AG09319 (cell line): ENCODE measurements at regions not wholly inside any gene's neighbourhood (a gene's known extent, or its start where the extent isn't known, plus 50 kb on each side); places are given as distances from the start of the nearest gene placed in this dataset.
"Not testable (repeated sequence)": the region's sequence is repeated elsewhere in the genome, so short reads cannot be mapped to it uniquely, and the experiment has no call there.

Source experiments
- DNase-seq: peaks from one replicate; pipeline ENCODE4 v3.0.0-alpha.2; 2010; ENCODE audit warnings: low read depth; ENCODE audit errors: extremely low read depth
- TF ChIP-seq, protein P1 (sequence below): IDR thresholded peaks from 2 replicates; pipeline ENCODE4 v1.5.1; 2011; ENCODE audit warnings: low read depth, mild to moderate bottlenecking, inconsistent platforms, low read length, moderate library complexity

DNA sequence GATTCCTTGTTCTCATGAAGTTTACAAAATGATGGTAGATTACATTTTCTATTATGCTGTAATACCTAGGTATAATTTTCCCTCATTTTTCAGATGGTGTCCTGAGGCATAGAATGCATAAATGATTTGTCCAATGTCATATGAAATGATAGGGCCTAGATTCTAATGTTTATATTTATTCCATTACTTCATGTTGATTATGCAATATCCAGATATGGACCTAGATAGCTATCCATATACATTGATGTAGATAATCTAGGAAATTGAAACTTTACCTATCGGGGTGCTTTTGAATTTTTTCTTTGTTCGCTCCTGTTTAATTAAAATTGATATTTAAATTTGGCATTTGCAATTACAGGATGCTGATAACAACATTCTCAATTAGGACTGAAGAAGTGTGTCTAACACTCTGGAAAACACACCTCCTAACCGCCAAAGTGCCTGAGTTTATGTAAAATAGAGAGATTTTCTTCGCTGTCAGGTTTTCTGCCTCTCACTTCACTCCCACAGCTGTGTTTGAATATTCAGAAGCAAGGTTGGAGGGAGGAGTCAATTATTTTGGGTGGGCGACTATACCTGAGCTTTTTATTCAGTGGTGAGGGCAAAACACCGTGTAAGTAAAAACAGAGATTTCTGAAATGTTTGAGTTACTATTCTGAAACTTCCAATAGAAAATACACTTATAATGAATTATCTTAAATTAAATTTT, 164.4 kb upstream of the ATP2B1 start:
- TF ChIP-seq, protein P1, sequence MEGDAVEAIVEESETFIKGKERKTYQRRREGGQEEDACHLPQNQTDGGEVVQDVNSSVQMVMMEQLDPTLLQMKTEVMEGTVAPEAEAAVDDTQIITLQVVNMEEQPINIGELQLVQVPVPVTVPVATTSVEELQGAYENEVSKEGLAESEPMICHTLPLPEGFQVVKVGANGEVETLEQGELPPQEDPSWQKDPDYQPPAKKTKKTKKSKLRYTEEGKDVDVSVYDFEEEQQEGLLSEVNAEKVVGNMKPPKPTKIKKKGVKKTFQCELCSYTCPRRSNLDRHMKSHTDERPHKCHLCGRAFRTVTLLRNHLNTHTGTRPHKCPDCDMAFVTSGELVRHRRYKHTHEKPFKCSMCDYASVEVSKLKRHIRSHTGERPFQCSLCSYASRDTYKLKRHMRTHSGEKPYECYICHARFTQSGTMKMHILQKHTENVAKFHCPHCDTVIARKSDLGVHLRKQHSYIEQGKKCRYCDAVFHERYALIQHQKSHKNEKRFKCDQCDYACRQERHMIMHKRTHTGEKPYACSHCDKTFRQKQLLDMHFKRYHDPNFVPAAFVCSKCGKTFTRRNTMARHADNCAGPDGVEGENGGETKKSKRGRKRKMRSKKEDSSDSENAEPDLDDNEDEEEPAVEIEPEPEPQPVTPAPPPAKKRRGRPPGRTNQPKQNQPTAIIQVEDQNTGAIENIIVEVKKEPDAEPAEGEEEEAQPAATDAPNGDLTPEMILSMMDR = no peak
- no peak for DNase-seq

GRCh38 chr12:89870413-89871184, 162.0 kb upstream of the ATP2B1 start:
- TF ChIP-seq, protein P1 = no peak
- DNase-seq = no peak

DNA sequence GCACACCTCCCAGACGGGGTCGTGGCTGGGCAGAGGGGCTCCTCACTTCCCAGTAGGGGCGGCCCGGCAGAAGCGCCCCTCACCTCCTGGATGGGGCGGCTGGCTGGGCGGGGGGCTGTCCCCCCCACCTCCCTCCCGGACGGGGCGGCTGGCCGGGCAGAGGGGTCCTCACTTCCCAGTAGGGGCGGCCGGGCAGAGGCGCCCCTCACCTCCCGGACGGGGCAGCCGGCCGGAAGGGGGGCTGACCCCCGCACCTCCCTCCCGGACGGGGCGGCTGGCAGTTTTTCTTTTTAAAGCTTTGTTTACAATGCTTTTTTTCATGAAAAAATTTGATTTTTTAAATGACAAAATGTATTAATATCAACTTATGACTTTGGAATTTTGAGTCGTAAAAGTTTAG, 159.0 kb upstream of the ATP2B1 start:
- not testable (repeated sequence) for DNase-seq

DNA sequence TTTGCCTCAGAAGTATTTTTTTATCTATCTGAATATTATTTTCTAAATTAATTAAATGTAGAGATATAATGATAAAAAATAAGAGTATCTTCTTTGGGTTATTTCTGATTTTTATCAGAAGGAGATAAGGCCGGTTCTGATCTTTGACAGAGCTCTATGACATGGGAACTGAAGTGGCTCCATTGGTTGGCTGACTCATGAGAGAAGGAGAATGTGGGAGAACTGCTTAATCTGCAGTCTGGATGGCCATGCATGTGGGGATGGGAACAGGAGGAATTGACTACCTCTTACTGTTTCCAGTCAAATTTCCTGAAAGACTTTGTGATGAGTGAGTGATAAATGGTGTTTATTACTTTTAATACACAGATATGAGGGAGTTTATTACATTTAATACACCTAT, 155.8 kb upstream of the ATP2B1 start:
- TF ChIP-seq, protein P1 = no peak
- no peak for DNase-seq

DNA sequence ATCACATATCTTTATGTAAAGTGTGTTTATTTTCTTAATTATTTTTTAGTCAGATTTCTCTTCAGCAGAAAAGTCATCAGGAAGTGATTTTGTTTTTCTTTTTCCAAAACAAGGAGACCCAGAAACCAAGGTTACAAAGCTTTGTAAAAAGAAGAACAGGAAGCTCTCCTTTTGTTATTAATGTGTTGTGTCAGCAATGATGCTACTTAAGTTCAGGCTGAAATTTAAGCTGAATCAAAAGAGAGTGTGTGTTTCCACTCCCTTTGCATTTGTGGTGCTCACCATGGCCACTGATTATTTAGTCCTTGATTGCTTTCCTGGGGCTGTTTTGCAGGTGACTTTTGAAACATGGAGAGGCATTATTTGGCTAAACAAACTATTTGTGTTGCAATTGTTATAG, 155.3 kb upstream of the ATP2B1 start:
- DNase-seq = no peak
- TF ChIP-seq, protein P1 = no peak

GRCh38 chr12:89863493-89863938, 154.9 kb upstream of the ATP2B1 start:
- TF ChIP-seq, protein P1 = no peak
- DNase-seq = no peak

GRCh38 chr12:89862511-89863445, 154.1 kb upstream of the ATP2B1 start:
- DNase-seq = no peak
- TF ChIP-seq, protein P1 = no peak
